GM19468 (cell line): ENCODE measurements at regions not wholly inside any gene's neighbourhood (a gene's known extent, or its start where the extent isn't known, plus 50 kb on each side); places are given as distances from the start of the nearest gene placed in this dataset.
"Not testable (repeated sequence)": the region's sequence is repeated elsewhere in the genome, so short reads cannot be mapped to it uniquely, and the experiment has no call there.

Experiments used
- ATAC-seq: cut with Tn5 transposase; IDR thresholded peaks from one replicate; pipeline ENCODE4 v1.9.1; 2021; ENCODE audit warnings: mild to moderate bottlenecking, moderate library complexity, moderate number of reproducible peaks; ENCODE audit not compliant: unreplicated experiment; ENCODE audit errors: extremely low read depth

GRCh38 chr15:69664572-69665571, 212.3 kb downstream of the RPLP1 start:
- ATAC-seq: no peak

DNA sequence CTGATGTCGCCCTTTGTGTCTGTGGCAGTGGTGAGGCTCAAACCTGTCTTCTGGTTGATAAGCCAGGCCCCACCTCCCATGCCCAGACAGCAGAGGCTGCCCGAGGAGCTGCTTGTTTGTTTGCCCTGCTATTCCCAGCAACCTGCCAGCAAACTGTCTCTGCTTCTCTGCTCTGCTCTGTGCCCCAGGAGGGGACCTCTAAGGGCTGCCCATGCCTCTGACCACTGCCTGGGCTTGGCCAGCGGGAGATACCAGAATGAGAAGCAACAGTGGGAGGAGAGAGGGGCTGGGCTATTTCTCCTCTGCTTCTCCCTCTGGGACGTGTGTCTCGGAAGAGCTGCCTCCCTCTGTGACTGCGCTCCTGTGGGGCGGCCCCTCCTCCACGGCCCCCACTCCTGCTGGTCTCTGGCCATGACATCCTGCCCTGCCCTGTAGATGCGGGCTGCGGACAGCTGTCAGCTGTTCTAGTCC, 213.1 kb downstream of the RPLP1 start:
- no peak for ATAC-seq

GRCh38 chr15:69666441-69666882, 213.8 kb downstream of the RPLP1 start:
- no peak for ATAC-seq

DNA sequence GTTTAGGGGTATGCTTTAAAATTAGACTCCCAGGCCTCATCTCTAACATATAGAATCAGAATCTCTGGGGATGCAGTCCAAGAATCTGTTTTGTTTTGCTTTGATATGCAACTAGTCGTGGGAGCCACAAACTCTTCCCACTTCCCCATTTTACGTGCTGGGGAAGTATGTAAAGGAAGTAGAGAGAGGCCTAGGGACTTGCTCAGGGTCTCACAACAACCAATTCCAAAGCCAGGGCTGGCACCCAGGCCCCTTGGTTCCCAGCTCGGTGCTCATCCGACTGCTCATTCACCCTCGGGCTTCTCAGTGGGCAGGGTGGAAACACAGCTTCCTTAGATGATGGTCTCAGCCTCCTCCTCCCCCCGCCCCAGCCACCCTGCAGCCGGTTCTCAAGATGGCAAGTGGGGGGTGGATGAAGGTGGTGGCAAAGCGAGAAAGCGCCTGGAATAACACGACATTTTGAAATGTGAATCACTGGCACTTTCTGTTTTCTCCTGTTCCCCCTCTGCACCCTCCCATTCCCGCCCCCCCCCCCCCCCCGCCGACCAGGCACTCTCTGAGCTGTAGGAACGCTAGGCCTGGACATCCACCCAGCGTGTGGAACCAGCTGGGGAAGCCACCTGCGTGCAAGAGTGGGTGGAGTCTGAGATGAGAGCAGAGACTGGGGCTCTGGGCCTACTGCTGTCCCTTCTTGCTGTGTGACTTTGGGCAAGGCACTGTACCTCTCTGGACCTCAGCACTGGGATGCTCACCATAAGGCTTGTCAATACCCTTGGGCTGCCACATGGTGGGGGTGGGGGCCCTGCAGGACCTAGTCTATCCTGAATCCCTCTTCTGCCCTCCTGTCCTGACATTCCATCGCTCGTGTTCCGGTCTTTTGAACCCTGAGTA, 214.5 kb downstream of the RPLP1 start:
- no peak for ATAC-seq

DNA sequence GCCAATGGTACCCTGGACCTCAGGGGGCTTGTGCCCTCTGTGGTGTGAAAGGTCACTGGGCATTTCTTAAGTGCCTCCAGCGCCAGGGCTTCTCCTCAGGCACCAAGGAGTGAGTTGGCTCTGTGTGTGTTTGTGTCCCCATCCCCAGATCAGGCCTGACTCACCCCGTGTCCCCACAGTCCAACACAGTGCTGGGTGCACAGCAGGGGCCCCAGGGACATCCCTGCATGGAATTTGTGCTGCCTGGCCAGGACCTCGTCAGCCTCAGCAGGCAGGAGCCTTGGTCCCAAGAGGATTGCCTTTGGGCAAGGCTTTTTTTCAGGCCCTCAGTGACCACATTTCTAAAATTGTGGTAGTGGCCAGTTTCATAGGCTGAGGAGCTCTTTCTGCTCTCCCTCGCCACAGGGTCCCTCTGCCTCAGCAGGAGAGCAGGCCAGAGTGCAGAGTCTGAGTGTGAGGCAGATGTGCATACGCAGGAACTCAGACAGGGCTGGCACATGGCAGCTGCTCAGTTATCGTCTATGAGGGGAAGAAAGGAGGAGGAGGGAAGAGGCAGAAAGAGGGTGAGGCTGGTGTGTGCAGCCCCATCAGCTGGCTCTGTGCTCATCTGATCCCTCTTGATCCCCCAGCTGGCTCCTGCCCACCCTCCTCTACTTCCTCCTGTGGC, 215.6 kb downstream of the RPLP1 start:
- ATAC-seq: no peak

GRCh38 chr15:69668963-69669362, 216.3 kb downstream of the RPLP1 start:
- ATAC-seq: peak; percentile 56

GRCh38 chr15:69669446-69669845, 216.8 kb downstream of the RPLP1 start:
- ATAC-seq: no peak

DNA sequence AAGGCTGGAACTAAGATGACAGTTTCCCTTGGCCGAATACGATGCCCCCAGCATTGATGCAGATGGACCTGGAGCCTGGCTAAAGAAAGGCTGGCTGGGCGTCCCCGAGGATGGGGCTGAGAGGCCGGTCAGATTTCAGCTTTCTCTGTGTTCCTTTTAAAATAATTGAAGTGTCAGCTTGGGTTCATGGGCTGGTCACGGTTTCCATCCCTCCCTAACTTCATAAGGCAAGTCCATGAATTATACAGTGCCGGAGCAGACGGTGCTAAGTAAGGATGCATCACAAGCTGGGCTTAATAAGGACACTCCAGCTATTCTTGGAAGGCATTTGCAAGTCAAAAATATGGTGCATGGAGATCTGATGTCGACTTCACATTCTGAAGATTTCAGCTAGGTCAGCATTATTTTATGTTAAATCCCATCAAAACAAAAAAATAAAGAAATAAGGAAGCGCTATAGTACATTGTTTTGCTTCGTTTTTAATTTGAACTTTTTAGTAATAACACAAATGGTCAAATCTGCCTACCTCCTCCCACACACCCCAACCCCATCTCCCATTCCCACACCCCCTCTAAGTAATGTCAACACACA, 220.8 kb downstream of the RPLP1 start:
- no peak for ATAC-seq

- no peak for ATAC-seq
Measured at GRCh38 chr15:69675731-69676130, 223.1 kb downstream of the RPLP1 start.

- ATAC-seq: no peak
Measured at GRCh38 chr15:69677403-69677802, 224.8 kb downstream of the RPLP1 start.

DNA sequence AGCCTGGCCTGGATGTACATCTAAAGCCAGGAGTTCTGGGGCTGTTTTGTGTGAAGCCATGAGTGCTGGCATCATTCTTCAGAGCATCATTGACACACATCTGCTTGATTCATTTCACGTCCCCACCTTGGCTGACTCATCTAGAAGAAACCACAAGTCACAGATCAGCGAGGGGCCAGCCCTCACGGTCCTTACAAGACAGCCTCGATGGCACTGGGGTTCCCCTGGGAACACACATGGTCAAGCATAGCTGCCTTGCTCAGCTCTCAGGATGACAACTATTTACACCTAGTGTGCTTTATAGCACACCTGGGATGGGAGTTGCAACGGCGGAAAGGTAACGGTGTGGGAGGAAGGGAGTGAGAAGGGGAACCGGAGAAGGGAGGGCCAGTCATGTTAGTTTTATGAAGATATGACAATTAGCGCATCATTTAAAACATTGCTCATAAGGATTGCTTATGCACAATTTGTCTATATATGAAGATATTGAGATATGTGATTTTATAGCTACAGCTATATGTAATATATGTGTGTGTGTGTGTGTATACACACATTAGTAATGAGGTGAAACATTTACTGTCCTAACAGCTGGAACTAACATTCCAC, 227.1 kb downstream of the RPLP1 start:
- ATAC-seq: peak; percentile 93

DNA sequence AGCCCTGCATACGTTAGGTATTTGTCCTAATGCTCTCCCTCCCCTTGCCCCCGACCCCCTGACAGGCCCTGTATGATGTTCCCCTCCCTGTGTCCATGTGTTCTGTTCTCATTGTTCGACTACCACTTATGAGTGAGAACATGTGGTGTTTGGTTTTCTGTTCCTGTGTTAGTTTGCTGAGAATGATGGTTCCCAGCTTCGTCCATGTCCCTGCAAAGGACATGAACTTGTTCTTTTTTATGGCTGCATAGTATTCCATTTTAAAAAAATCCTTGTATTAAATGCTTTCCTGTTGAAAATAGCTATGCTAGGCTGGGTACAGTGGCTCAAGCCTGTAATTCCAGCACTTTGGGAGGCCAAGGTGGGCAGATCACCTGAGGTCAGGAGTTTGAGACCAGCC, 232.2 kb downstream of the RPLP1 start:
- not testable (repeated sequence) for ATAC-seq

GRCh38 chr15:69685512-69686452, 233.2 kb downstream of the RPLP1 start:
- ATAC-seq: no peak

DNA sequence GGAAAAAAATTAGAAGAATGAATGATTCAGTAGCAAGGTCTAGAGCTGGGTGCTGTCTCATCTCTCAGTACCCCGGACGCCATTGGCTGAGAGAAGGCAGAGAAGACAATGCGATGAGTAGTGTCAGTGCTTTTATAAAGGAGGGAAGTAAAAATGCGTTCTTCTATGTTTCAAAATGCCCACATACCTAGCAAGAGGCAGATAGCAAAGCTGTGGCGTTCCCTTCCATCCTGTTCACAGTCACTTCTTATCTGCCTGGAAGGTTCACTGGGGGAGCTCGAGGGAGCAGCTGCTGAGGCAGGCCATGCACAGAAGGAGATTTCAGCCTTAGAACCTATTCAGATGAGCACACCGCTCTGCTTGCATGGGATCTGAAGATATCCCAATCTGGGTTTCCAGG, 234.0 kb downstream of the RPLP1 start:
- ATAC-seq: no peak

GRCh38 chr15:69689133-69689532, 236.5 kb downstream of the RPLP1 start:
- ATAC-seq: no peak

DNA sequence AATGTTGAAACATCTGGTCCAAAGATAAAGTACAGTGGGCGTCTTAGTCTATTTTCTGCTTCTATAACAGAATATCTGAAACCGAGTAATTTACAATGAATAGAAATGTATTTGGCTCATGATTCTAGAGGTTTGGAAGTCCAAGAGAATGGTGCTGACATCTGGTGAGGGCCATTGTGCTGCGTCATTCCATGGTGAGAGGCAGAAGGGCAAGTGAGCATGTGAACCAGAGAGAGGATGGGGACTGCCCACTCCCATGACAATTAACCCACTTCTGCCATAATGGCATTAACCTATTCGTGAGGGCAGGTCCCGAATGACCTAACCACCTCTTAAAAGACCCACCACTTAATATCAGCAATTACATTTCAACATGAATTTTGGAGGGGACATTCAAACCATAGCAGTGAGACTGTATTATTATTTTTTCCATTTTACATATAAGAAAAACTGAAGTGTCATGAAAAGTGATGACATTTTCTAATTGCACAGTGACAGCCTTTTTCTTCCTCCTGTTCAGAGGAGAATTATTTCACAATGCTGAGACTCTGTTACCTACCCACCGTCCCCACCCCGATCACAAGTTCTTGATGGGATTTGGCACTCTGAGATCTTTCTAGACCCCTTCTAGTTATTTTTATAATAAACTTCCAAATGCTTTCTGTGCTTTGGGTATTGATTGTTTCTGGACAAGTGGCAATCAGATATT, 238.8 kb downstream of the RPLP1 start:
- ATAC-seq: no peak

DNA sequence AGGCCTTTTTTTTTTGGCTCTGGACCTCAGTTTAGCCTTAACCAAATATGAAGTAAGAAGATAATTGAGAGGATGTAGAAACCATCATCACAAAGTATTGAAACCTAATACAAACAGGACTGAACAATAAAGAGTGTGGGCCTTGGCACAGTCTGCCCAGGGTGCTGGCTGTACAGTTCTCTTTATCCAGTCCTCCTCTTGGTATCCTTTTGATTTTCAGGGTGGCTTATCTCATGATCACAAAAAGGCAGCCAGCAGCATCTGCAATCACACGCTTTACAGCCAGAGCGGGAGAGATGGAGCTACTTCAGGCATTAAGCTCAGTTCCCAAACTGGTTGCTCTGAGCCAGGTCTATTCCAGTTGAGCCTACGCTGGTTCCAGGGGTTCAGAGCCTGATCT, 239.7 kb downstream of the RPLP1 start:
- ATAC-seq: no peak

DNA sequence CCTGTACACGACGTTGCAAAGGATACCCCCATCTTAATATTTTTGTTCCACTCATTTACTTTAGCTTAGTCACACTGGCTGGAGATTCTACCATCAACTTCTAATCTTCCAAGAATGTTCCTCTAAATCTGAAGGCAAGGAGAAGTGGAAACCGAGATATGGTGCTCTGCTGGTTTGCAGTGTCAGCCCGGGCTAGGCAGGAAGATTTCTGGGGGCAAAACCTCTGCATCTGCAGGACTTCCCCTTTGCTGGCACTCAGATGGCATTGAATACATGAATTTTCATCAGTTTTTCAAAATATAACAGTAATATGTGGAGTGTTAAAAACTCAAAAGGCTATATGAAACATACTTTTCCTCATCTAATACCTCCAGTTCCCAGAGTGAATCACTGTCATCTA, 240.4 kb downstream of the RPLP1 start:
- ATAC-seq: no peak
